ENCODE measurements at regions not wholly inside any gene's neighbourhood (a gene's known extent, or its start where the extent isn't known, plus 50 kb on each side); places are given as distances from the start of the nearest gene placed in this dataset.

DNA sequence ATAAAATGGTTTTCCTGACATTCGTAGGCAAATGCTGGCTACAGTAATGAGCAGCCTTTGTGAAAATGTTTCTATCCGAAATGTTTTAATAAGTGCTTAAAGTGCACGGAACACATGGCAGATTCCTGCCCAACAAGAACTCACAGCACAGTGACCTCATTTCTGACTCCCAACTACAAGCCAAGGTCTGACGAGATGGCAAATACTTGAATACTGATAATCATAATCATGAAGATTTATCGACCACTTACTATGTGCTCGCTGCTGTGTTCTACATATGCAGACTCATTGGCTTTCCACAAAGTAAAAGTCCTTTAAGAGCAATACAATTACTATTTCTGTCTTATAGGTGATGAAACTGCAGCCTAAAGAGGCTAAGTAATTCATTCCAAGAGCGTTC lies 238.1 kb upstream of the CDH5 start:
- TF ChIP-seq, protein P1, sequence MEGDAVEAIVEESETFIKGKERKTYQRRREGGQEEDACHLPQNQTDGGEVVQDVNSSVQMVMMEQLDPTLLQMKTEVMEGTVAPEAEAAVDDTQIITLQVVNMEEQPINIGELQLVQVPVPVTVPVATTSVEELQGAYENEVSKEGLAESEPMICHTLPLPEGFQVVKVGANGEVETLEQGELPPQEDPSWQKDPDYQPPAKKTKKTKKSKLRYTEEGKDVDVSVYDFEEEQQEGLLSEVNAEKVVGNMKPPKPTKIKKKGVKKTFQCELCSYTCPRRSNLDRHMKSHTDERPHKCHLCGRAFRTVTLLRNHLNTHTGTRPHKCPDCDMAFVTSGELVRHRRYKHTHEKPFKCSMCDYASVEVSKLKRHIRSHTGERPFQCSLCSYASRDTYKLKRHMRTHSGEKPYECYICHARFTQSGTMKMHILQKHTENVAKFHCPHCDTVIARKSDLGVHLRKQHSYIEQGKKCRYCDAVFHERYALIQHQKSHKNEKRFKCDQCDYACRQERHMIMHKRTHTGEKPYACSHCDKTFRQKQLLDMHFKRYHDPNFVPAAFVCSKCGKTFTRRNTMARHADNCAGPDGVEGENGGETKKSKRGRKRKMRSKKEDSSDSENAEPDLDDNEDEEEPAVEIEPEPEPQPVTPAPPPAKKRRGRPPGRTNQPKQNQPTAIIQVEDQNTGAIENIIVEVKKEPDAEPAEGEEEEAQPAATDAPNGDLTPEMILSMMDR (IDR thresholded peaks at IDR 0.05), result no peak
- TF ChIP-seq EZH2 (IDR thresholded peaks at IDR 0.05; ENCODE audit: borderline replicate concordance, insufficient read depth, low read depth, low read length, poor library complexity, severe bottlenecking), result no peak
